HG02678 (cell line): ENCODE measurements at regions not wholly inside any gene's neighbourhood (a gene's known extent, or its start where the extent isn't known, plus 50 kb on each side); places are given as distances from the start of the nearest gene placed in this dataset.

Experiments
- ATAC-seq: cut with Tn5 transposase; IDR thresholded peaks from one replicate; pipeline ENCODE4 v1.9.1; 2021; ENCODE audit warnings: mild to moderate bottlenecking, moderate library complexity; ENCODE audit not compliant: unreplicated experiment

DNA sequence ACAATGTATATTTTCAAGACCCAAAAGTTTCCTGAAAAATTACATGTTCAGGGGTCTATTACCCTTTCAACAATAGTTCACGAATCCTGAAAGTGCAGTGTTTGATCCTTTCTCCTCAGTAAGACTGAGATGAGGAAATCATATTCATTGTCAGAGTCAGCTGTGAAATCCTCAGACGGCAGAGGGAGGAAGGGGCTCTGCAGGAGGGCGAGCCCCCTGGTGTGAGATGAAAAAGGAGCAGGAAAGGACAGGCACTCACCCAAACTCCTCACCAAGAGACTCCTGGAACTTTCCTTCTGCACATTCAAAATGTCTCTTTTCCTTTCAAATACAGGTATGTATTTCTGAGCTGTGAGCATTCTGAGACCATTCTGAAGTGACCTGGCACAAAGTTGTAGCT is 150.3 kb upstream of the HABP2 start:
- no peak for ATAC-seq

DNA sequence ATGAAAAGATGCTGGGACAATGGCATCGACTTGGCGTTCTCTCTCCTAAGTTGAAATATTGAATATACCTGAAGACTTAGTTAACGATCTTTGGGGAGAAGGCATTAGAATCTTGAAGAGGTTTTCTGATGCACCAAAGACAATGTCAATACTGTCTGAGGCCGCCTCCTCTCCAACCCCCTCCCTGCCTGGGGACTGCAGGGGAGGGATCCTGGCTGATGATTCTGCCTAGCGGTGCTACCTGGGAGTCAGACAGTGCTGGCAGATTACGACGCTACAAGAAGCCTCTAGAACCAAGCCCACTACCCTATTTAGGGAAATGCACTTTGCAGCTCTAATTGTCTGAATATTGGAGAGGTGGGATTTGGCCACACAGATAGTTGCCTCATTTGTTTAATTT is 145.6 kb upstream of the HABP2 start:
- no peak for ATAC-seq

DNA sequence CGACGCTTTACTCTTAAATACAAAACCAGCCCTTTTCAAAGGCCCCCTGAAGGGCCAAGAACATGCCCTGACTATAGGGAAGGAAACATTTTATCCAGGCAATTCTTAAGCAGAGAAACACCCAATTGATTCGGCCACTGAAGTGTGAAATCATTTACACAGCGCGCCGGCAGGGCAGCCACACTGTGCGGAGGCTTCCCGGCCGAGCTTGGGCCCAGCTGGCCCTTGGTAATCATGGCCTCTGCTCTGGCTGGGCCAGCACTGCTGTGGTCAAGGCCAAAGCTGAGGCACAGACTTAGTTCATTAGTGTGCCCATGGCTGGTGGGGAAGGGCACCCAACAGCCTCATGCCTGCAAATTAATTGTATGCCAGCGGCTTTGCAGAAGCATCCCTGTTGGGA is 143.7 kb upstream of the HABP2 start:
- no peak for ATAC-seq

DNA sequence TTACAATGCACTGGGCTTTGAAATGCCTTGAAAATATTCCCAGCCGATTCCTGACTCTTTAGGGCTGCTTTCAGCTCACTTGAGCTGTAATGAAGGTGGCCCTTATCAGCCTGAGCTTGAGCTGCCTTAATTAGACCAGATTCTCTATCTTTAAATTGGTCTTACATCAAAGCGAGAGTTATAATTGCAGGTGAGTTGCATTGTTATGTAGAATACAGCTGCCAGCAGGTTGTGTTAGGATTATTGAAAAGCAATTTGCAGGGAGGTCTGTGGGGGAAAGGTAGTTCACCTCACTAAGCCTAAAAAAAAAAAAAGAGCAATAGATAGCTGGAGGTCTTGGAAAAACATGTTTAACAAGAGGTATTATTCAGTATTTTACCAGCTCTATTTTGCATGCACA is 142.2 kb upstream of the HABP2 start:
- no peak for ATAC-seq

DNA sequence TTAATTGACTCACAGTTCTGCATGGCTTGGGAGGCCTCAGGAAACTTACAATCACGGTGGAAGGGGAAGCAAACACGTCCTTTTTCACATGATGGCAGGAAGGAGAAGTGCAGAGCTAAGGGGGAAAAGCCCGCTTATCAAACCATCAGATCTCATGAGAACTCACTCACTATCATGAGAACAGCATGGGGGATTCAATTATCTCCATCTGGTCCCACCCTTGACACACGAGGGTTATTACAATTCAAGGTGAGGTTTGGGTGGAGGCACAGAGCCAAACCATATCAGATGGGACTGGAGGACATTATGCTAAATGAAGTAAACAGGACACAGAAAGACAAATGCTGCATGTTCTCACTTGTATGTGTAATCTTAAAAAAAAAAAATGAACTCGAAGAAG is 141.4 kb upstream of the HABP2 start:
- no peak for ATAC-seq

DNA sequence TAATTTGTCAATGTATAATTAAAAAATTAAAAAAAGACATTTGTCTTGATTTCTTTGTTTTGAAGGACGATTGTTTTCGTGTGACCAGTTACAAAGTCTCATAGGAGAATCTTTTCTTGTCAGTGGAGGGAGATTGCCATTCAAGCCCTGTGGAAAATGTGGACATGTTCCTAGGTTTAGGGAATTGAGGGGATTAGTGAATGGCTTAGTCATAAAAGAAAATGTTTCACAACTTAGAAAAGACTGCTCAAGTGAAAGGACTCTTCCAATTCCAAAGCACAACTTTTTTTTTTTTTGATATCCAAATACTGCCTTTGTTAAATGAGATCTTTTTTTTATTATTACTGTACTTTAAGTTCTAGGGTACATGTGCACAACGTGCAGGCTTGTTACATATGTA is 140.7 kb upstream of the HABP2 start:
- ATAC-seq: no peak

DNA sequence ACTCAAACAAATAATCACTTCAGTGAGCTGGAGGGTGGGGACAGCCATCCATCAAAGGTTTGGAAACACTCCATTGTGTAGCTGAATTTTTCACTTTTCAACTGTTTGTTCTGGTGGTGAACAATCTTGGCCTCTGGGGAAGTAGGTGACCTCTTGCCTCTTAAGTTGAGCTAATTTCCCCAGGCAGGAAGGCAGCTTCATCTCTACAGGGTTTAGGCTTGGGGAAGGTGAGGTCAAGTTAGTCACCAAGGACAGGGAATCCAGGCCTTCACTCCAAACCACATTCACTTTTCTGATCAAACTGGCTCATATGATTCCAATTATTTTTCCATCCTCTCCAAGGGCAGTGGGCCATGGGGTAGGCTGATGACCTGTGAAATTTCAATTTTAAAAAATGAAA is 138.3 kb upstream of the HABP2 start:
- ATAC-seq: no peak

DNA sequence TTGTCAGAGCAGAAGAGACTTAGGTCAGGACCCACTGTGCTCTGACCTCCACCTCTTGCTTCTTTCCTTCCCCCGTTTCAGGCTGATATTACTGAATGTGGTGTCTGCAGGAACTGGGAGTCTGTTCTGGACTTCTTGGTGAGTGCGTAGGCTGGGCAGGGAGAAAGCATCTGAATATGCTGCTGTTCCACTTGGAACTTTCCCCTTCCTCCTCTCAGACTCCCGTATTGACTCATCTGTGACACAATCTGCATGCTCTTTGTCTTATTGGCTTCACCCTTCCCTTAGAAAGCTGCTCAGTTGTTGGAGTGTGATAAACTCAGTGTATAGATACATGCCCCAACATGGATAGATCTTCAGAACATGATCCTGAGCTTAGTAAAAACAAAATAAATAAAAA is 137.6 kb upstream of the HABP2 start:
- no peak for ATAC-seq

DNA sequence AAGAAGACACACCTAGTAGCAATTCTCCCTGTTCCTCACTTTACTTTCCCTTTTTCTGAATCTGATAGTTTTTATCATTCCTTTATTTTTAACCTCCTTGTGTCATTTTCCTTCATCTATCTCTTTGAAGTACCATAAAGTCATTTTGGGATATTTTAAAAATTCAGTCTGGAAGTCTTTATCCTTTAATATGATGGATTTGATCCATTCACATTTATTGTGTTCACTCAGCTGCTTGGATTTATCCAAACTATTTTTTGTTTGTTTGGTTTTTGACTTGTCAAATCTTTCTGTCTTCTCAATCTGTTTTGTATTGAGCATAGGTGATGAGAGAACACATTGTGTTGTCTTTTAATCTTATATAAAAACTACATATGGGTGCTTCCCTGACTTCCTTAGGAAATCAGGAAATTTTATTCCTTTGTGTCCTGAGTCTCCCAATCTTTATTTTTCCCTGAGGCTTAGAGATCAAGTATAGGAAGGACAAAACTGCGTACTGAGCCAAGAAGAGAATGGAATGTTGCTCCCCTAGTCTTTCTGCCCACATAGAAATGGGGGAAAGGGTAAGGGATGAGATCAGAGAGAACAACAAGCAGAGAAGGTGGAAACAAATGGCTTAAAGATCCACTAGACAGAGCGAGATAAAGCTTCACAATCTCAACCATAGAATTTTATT is 132.7 kb upstream of the HABP2 start:
- no peak for ATAC-seq

DNA sequence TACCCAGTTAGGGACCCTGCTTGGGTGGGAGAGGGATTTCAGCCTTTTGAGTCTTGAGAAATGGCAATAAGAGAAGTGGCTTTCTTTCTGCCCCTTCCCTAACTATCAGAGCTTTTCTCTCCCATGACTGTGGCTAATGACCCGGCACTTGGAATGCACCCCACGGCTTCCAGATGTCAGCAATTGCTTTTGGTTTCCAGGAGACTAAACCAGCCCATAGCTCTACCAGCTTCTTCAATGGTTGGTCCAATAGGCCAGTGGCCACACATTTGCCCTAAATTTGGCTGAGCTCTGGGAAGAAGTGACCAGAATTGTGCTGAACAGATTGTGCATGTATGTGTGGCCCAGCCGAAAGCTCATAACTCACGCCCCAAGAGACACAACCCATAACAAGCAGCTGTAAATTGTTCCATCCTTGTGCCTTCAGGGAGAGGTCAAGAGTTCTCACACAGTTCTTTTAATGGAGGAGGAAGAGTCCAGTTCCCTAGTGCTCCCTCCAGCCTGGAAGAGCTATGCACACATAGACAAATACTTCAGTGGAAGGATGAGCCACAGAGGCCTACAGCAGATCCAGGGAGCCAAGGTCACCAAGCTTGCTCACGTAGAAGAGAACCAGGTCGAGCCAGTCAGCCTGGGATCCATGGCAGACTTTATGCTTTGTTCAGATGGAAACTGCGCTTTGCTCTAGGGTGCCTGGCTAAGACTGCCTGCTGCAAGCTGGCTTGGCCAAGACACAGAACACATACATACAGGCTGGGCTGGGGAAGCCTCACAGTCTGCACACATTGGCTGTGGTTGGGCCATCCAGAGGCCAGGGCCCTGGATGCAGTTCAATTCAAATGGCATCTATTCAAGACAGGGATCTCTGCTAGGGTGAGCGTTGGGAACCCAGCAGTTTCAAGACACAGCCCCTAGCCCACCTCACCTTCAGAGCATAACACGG is 131.8 kb upstream of the HABP2 start:
- ATAC-seq: no peak

DNA sequence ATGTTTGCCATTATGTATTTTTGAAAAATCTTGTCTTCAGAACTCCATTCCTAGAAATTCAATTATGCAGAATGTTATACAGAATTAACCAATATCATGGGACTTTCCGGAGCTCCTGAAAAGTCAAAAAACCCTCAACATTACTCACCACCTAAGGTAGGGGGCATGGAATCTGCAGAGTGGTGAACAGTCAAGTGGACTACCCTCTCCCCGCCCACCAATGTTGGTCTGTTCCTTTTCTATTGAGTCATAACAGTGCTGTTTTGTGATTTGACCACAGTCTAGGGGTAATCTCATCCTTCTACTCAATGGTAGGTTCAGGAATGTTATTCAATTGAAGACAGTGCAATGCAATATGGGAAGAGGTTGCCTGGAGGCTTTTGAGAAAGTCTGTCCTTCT is 130.5 kb upstream of the HABP2 start:
- no peak for ATAC-seq

DNA sequence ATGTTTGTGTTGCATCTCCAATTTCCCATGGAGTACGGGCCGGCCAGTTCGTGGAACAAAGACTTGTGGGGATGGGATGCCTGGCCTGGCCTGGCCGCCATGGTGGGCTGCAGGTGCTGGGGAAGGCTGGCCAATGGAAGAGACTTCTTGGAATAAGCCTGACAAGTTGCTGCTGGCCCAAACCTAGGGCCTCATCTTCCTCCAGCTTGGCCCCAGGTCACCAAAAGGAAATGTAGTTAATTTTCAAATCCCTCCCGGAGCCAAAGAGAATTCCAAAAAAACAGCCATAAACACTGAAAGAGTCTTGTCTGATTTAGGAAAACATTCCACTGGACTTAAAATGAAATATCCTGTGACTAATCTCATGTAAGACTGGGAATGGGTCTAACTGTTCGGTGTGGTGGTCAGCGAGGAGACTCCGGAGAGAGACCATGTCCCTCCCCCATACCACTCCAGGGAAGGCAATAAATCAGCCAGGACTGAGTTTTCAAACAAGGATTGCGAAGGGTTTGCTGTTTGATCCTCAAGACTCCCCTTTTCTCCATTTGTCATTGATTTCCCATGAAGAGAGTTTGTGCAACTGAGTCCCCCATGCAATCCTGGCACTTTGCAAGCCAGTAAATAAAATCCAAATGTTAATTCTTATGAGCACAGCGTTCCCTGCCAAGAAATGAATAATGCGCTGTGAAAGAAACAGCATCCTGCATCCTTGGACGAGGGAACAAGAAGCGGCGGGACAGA is 128.7 kb upstream of the HABP2 start:
- ATAC-seq: no peak

DNA sequence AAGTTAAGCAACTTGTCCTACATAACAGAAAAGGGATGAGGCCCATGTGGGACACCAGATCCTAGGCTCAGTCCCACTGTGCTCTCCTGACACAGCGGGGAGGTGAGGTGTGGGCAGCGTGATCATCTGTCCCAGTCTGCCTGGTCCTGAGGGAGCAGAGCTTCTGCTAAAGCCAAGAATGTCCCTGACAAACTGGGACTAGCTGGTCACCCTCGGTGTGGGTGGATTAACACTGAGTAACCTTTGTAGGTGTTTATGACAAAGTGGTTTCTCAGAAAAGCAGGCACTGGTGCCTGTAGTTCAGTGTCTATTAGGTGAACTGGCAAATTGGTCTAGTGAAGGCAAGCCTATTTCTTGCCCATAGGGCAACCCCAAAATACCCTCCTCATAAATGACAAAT is 127.8 kb upstream of the HABP2 start:
- ATAC-seq: no peak

DNA sequence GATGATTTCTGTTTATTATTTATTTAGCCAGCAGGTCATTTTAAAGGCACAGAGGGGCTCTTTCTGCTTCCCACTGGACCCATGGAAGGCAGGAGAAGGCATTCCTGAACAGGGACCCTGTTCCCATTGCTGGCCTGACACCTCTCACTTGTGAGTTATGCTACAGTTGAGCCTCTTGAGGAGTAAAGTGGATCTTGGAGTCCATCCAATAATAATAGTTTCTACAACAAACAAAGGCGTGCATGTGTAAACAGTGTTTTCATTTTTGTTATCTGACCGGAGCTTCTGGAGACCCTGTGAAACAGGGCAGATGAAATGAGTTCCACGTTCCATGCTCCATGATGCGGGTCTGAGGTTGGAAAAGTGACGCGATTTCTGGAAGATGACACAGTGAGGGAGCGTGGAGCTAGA is 127.3 kb upstream of the HABP2 start:
- ATAC-seq: no peak

DNA sequence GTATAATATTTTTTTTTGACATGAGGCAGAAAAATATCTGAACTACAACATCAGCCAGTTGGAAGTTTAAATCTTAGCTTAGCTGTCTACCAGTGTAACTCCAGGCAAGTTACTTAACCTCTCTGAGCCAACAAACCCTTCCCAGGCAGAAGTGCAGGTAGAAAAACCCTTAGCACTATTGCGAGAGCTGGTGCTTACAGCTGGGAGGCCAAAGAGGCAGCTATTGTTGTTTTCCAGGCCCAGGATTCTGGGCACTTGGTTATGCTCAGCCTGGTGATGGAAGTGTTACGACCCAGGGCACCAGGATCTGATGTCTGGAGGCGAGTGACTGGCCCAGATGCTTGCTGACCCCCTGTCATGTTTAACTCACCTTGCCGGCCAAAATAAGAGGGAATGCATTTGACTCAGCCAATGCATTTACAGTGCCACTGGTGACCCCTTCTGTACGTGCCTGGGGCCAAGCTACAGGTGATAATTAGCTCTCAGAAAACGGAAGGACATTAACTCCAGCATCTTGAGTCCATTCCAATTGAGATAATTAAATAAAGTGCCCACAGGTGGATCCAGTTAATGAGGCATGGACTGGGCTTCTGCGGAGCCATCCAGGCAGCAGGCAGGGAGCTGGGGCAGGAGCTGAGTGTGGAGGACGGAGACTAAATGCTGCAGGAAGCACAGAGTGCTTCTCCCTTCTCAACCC is 126.5 kb upstream of the HABP2 start:
- no peak for ATAC-seq

DNA sequence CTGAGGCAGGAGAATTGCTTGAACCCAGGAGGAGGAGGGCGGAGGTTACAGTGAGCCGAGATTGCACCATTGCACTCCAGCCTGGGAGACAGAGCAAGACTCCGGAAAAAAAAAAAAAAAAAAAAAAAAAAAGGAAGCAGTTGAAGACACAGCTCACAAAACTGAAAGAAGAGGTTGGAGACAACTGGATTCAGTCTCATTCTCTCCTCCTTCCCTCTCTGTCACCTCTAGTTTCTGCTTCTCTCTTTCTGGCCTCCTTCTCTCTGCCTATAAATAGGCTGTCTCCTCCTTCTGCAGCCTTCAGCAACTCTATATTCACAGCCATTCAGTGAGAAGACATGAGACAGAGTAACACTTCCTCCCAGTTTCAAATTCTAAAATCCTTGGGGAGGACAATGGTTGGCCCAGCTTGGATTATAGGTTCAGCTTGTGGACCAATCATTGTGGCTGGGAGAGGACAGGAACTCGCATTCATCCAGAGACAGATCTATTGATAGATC is 125.6 kb upstream of the HABP2 start:
- ATAC-seq: no peak

DNA sequence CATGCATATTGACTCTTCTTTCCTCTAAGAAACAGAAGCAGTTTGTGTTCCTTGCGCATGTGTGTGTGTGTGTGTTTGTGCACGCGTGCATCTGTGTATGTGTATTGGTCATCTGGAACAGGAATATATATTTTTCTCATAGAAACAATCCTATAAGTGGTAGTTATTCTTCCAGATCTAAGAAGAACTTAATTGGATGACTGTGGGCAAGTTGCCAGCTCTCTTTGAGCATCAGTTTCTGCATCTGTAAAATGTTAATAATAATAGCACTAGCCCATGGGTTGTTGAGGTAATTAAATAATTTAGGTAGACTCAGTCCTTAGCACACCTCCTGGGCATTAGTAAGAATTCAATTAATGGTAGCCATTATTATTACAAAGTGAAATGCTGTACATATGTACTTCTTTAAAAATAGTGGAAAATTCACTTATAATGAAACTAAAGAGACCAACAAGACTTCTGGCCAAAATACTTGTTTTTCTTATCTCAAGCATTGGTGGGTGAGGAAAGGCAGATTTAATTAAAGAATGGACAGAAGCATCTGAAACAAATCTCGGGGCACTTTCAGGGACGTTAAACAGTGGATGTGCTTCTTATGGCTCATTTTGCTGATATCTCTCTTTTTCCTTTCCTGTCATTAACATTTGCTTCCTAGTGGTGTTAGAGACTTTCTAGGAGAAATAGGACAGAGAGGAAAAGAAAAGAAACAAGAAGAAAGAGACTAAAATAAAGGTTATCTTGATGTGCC is 124.9 kb upstream of the HABP2 start:
- no peak for ATAC-seq

DNA sequence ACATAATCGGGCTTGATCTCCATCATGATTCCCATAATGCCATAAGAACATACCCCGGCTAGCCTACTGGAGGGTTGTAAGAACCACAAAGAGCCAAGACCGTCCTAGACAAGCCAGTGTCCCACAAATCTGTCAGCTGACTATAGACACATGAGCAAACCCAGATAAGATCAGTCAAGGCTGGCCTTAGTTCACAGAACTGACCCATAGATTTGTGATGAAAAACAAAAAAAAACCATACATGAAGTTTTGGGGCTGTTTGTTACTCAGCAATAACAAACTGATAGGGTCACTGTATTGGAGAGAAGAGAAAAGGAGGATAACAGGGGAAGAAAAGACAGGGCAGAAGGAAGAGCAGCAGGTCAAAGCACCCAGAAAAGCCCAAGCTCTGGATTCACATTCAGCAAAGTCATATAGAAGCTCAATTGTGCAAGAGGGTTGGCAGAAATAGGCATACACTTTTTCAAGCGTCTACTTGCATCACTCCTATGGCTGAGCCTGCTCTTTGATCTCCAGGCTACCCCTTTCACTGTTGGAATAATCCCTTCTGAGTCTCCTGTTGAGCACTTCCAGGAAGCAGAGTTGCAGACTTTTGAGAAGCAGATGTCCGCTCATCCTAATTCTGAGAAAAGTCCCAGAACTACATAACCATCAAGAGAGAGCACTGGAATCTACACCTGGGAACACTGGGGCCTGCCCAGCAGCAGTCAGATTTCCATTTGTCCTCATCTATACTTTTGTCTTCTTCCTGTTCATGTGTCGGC is 122.0 kb upstream of the HABP2 start:
- no peak for ATAC-seq

DNA sequence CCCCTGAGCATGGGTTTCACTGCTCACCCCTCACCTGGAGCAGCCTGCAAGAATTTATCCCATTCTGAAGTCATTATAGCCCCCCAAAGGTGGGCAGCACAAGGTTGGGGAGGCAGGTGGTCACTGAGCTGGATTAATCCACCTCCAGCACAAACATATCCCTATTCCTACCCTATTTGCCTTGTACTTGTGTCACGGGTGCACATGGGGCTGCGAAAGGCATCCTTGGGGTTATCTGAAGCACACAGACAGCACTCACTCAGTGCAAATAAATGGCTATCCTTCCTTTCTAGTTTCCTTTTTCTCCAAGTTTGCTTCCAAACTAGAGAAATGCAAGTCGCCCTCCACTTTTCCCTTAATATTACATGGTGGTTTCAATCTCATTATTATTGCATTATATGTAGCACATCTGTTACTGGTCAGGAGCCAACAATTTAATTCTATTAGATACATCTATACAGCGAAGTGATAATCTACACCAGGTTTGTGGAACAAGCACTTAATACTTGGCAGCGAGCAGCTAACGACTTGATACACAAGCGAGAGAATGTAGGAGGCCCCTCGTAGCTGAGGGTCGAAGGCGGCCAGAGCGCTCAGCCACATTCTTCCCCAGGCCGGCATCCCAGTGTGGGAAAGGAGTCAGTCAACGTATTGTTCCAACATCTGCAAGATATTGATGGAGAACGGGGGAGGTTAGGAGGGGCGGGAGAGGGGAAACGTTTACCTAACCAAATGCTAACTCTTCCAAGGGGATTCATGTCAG is 121.3 kb upstream of the HABP2 start:
- no peak for ATAC-seq
